ENCODE measurements at regions not wholly inside any gene's neighbourhood (a gene's known extent, or its start where the extent isn't known, plus 50 kb on each side); places are given as distances from the start of the nearest gene placed in this dataset.
A peak's percentile ranks its signal among the peaks of the same experiment; 100 is the strongest.
"Not testable (repeated sequence)": the region's sequence is repeated elsewhere in the genome, so short reads cannot be mapped to it uniquely, and the experiment has no call there.

DNA sequence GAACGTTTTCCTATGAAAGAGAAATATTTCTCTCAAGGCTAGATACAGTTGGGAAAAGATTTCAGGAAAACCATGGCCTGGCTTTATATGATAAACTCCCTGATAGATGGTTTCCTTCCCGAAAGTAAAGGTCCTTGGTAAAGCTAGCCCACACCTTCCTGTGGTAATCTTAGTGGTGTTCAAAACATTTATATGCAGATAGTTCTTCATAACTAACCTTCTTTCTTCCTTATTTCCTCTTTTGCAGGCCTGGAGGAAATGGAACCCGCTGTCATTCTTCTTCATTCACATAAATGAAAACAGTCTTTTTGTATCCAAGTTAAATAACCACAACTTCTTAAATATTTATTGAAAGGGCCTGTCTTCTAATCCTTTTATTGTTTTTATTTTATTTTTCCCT lies 474.0 kb upstream of the ACTBL2 start:
- DNase-seq: no peak
- intact Hi-C loops (cut with DNase I): no loop called here

DNA sequence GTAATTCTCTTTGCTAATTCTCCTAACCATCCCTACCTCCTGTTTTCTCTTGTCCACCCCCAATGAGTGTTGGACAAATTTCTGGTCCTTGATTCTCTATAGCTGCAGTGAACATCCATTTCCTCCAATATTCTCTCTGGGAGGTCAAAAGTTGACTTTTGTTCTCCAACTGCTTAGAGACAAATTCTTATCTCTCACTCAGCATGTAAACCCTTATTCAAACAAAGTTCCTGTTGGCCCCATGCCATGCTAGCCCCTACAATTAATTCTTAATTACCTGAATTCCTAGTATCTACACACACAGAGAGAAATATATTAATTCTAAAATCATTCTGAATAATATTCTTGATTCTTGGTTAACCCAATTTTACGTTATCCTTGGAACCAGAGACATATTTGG lies 472.9 kb upstream of the ACTBL2 start:
- intact Hi-C loops (cut with DNase I): no loop called here
- no peak for DNase-seq

DNA sequence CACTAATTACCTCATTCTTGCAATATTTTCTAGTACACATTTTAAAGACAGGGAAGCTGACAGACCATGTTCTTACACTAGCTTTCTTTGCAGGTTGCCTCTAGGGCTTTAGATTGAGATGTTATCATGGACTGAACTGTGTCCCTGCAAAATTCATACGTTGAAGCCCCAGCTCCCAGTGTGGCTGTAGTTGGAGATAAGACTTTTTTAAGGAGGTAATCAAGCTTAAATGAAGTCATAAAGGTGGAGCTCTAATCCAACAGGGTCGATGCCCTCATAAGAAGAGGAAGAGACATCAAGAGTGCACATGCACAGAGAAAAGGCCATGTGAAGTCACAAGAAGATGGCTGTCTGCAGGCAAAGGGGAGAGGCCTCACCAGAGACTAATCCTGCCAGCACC lies 471.2 kb upstream of the ACTBL2 start:
- DNase-seq: no peak
- intact Hi-C loops (cut with DNase I): no loop called here

DNA sequence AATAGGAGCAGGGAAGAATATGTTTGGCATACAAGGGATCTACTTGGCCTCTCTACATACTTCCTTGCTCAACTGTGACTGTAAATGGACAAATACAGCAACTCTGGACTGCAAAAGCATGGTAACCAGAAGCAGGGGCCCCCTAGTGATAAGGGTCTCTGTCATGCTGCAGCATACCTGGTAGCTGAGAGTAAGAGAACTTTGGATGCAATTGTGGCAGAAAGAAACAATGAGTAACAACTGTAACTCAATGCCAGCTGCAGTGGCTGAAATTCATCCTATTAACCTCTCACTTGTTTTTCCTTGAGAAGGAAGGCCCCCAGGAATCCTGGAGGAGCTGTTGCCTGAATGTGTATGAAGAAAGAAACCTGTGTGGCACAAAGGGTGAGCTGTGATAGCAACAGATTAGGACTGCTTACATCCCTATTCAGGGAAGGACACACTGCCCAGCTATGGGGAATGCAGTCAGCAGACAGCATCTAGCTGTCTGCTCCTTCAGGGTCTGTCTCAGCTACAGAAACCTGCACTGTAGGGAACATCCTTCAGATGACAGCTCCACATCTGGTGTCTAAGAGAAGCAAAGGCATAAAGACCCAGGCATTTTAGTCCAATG lies 468.1 kb upstream of the ACTBL2 start:
- intact Hi-C loops (cut with DNase I): no loop called here
- no peak for DNase-seq

DNA sequence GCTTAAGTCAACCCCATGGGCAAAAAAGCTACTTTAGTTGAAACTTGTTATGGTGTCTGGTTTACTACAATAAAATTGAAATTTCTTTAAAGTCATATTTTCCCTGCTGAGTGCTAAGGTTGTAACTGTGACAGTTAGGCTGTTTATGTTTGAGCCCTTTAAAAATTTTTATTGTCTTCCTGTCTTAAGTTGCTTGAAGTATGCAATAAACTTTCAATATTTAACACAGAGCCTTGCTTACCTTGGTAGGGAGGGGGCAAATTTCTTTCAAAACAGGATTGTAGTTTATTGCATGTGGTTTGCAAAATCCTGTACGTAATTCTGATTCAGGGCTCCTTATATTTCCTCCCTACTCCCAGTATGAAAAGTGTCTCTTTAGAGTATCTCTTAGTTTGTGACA lies 465.5 kb upstream of the ACTBL2 start:
- no peak for DNase-seq
- intact Hi-C loops (cut with DNase I): no loop called here

DNA sequence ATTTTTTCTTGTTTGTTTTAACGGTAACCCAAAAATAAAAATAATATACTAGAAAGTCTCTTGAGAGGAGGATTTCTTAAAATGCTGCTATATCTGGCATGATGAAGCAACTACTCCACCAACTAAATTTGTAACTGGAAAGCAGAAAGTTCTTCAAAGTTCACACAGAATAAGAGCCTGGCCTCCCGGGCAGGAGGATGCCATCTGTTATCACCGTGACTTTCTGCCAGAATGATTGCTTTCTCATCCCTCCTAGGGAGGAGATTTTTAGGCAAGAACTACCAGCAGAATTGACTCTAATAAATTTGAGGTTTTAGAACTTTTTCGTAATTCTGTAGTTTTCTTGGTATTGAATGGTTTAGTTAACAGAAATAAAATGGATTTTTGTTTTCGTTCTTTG lies 464.6 kb upstream of the ACTBL2 start:
- no peak for DNase-seq
- intact Hi-C loops (cut with DNase I): no loop called here

DNA sequence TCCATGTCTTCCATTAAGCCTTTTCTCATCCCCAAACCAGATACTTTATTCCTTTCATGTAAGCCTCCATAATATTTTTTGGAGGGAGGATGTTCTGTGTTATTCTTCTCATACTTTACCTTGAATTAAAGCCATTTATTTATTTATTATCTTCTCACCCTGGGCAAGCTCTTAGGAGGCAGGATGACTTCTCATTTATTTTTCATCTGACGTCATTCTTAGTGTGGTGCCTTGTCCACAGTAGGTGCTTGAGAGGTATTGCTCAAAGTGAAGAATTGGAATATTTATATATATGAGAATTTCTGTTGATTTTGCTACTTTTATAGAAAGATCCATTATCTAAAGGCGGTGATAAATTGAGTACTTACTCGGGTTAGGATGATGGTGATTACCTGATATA lies 458.3 kb upstream of the ACTBL2 start:
- intact Hi-C loops (cut with DNase I): no loop called here
- no peak for DNase-seq

DNA sequence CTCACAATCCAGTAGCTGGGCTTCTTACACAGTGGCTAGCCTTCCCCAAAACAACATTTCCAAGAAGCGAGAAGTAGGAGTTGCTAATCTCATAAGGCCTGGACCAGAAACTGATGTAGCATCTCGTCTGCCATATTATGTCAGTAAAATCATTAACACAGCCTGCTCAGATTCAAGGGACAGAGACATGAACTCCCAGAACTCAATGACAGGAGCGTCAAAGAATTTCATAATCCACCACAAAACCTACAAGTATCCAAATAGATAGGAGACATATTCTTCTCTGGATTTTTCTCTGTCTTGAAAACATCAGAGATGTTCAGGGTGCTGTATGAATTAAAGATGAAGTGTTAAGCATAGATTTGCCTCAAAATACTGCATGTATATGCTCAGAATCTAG lies 457.6 kb upstream of the ACTBL2 start:
- no peak for DNase-seq
- intact Hi-C loops (cut with DNase I): no loop called here

DNA sequence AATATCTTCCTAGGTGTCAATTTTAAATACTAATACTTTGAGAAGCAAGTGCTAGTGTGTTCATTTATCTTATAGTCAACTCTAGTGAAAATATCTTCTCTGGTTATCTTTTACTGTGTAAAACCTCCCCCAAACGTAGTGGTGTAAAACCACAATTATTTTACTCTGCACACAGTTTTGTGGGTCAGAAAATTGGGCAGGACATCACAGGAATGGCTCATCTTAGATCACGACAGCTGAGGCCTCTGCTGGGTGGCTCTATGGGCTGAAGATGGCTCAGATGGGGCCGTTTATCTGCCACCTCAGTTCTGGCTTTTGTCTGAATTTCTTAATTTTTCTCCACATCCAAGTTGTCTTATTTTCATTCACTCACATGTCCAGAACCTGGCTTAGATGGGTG lies 457.2 kb upstream of the ACTBL2 start:
- no peak for DNase-seq
- intact Hi-C loops (cut with DNase I): no loop called here

DNA sequence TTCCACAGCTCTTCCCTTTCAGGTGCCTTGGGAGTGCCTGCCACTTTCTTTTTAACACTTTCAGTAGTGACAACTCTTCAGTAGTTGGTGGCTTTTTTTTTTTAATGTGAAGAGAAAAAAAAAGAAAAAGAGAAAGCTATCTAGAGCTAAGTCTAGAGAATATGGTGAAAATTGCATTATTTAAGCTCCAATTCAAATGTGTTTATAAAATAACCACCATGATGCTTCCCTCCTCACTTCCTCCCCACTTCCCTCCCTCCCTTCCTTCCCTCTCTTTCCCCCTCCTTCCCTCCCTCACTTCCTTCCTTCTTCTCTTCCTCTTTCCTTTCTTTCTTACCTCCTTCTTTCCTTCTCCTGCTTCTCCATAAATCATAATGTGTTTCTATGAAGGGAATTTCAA lies 456.7 kb upstream of the ACTBL2 start:
- DNase-seq: no peak
- intact Hi-C loops (cut with DNase I): no loop called here

DNA sequence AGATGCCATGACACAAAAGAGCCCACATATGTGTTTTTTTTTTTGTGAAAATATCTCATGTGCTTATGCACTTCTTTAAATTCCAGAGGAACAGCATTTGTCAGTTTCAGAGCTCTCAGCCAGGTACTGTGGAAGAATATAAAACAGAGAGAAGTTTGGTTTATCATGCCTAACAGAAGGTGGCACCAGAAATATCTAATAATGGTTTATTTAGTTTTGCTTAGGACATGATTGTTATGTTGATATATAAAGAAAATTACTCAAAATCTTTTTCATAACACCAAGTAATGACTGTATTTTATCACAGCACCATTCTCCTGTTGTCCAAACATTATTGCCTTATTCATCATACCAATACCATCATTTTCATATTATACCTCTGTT lies 455.6 kb upstream of the ACTBL2 start:
- intact Hi-C loops (cut with DNase I): no loop called here
- DNase-seq: no peak

DNA sequence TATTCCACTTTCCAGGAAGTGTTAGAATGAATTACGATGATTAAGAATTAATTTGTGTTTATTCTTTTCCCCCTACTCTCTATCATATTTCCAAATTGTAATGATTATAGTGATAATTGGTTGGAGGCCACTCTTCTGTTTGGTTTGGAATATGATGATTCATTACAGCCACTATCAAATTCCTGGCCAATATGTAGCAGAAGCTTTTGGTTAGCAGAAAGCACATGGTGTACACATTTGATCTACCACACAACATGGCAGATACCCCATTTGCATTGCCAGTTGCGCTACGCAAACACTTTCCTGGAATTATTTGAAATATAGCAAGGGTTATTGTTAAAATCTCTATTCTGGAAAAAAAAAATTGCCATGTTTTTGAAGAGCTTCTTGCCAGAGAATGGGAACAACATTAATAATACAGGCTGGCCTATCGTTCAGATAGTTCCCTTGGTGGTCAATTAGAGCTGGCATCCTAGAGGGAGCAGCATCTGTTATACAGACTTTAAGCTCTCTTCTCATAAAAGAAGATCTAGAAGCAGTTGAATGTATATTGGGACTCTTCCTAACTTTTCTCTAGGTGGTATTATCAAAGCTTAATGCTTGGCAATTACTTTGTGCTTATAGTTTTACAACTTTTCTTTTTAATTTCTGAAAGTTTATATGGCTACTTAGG lies 455.0 kb upstream of the ACTBL2 start:
- intact Hi-C loops (cut with DNase I): no loop called here
- no peak for DNase-seq

DNA sequence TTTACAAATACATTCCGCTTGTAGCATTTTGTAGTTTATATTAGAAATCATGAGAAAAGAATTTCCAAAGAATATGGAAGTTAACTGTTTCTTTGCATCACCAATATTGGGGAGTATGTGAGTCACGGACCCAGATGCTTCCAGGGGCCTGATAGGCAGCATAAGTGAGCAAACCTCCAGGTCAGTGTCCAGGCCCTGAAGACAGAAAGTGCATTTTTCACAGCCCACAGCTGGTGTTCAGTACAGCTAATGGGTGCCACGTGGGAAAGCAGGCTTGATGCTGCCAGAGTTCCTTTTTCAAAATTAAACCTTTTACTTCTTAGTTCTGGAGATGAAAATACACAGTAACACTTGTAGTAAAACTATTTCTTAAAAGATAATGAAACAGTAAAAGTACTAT lies 454.4 kb upstream of the ACTBL2 start:
- intact Hi-C loops (cut with DNase I): no loop called here
- no peak for DNase-seq

DNA sequence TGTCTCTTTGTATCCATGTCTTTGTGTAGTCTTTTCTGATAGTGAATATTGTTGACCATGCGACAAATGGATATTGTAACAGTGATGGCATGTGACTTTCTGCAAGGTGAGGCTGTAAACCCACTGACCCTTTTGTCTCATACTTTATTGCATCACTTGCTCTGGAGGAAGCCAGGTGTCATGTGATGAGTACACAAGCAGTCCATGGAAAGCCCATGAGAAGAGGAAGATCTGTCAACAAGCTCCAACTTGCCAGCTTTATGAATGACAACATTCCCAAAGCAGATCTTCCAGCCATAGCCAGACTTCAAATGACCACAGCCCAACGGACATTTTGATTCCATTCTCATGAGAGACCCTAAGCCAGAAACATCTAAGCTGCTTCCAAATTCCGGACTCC lies 450.1 kb upstream of the ACTBL2 start:
- intact Hi-C loops (cut with DNase I): no loop called here
- DNase-seq: no peak

DNA sequence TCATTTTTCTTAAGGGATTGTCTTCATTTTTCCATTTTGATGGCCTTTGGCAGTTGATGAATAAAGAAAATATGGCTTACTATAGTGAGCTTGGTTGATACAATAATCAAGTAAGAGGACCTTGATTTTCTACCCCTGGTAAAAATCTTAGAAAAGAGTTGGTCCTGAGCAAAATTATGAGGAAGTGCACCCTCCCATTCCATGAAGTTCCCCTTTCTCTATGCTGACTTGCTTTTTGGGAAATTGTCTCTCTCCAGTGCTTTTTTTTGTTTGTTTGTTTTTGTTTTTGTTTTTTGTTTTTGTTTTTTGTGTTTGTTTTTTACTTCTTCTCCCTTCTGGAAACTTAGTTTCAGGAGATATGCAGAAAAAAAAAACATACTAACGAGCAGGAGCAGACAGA lies 449.2 kb upstream of the ACTBL2 start:
- DNase-seq: no peak
- intact Hi-C loops (cut with DNase I): no loop called here

DNA sequence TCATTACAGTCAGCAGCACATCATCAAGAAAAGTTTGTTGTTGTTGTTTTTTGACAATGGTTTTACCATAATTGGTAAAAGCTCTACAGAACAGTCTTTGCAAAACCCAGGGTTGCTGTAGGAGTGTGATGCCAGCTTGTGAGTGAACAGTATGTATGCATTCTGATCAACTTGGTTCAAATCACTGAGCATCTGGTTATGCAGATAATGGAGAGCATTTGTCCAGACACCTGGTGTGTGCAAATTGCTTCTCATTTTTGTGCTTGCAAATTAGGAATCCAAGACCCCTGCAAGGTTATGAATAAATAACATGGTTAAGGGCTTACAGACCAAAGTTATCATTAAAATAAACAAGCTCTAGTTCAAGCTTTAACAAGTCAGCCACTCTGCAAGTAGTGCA lies 448.7 kb upstream of the ACTBL2 start:
- no peak for DNase-seq

DNA sequence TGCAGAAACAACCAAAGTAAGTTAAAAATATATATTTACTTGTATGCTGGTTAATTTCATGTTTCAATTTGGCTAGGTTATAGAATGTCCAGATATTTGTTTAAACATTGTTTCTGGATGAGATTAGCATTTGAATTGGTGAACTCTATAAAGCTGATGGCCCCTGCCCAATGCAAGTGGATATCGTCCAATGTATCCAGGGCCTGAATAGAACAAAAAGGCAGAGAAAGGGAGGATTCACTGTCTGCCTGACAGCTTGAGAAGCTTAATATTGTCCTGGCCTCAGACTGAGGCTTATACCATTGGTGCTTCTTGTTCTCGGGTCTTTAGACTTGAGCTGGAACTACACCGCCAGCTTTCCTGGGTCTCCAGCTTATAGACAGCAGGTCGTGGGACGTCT lies 446.7 kb upstream of the ACTBL2 start:
- intact Hi-C loops (cut with DNase I): no loop called here
- DNase-seq: no peak

More for the DNA sequence above, 448.7 kb upstream of the ACTBL2 start:
- intact Hi-C loops (cut with DNase I): no loop called here

DNA sequence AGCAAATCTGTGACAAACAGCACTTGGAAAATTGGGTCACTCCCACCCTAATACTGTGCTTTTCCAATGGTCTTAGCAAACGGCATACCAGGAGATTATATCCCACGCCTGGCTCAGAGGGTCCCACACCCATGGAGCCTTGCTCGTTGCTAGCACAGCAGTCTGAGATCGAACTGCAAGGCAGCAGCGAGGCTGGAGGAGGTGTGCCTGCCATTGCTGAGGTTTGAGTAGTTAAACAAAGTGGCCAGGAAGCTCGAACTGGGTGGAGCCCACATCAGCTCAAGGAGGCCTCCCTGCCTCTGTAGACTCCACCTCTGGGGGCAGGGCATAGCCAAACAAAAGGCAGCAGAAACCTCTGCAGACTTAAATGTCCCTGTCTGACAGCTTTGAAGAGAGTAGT lies 440.5 kb upstream of the ACTBL2 start:
- intact Hi-C loops (cut with DNase I); DNase-seq: not testable (repeated sequence)

DNA sequence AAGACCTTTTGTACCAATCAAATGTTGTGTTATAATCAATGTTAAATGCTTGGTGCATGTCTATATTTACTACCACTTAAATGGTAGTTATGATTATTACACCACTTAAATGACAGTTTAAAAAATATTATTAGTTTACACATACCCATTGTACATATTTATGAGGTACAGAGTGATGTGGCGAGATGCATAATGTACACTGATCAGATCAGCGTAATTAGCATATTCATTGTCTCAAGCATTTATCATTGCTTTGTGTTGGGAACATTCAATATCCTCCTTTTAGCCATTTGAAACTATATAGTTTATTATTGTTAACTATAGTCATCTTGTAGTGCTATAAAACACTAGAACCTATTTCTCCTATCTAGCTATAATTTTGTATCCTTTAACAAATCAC lies 434.4 kb upstream of the ACTBL2 start:
- no peak for DNase-seq
- intact Hi-C loops (cut with DNase I): no loop called here

DNA sequence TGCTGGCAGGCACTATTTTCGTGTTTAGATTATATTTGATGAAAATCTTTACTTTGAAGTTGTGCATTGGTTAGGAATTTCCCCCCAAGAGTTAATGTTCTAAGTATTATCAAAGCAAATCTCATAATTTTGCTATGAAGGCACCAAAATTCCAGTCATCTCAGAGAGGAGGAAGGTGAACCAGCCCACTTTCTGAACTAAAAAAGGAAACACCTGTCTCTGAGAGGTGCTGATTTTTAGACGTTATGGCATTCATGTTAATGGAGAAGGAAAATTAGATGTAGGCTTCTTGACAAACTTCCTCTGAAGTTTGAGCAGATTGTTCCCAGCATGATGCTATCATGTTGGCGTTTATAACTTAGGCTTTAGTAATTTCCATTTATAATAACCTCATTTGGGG lies 432.9 kb upstream of the ACTBL2 start:
- intact Hi-C loops (cut with DNase I): no loop called here
- peak in 6 of 42 donors; percentile 7 to 55 (median 24) for DNase-seq

DNA sequence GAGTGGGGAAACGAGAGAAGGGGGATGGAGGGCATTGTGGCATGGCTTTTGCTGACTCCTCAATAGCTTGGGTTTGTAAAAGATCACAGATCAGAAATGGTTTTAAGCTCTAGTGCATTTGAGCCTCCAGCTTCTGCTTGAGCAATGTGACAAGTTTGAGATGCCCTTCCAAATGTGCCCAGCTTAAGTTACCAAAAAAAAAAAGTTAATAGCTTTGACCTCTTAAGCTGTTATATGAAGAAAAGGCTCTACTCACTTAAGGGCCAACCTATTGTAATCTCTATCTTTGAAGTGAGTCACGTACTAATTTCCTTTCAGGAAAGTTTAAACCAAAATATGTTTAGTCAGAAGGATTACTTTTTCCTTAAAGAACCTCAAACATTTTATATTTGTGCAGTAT lies 428.8 kb upstream of the ACTBL2 start:
- intact Hi-C loops (cut with DNase I): no loop called here
- no peak for DNase-seq

DNA sequence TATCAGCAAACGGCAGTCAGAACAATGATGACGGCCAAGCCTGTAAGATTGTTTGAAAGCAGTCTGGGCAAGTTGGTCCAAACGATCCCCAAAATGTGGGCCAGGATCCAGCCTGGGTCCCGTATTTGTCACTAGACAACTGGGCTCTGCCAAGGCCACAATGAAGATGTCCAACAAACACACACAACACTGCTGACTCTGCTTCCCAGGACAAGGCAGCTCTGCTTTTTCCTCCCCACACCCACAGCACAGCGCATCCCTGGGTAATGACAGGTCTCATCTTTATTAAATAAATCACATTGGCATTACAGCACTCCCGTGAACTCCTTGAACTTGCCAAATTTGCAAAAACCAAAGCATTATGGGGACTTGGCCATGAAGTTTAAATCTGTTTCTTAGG lies 424.1 kb upstream of the ACTBL2 start:
- intact Hi-C loops (cut with DNase I): no loop called here
- peak in 1 of 42 donors; percentile 13 for DNase-seq

Measured in head of caudate nucleus (tissue), 42 donors.